ENCODE measurements at regions not wholly inside any gene's neighbourhood (a gene's known extent, or its start where the extent isn't known, plus 50 kb on each side); places are given as distances from the start of the nearest gene placed in this dataset.

DNA sequence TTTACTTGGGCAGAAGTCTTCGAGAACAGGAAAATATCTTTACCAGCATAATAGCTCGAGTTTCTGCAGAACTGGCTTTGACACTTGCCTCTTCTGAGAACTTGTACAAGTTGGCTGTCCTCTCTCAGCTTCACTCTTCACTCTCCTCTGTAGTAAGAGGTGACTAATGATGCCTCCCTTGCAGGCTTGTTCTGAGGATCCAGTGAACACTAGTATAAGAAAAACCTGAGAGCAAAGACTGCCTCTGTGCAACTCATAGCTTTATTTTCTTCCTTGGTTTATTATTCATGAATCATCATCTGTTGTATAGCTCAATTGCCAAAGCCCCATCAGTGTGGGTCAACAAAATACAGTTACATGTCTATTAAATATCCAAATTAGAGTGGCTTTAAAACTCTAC, 266.7 kb upstream of the CLNK start:
- TF ChIP-seq POLR2A (IDR thresholded peaks at IDR 0.05) (no peak), CTCF (IDR thresholded peaks at IDR 0.05) (no peak)
